HEK293T (cell line): ENCODE measurements at regions not wholly inside any gene's neighbourhood (a gene's known extent, or its start where the extent isn't known, plus 50 kb on each side); places are given as distances from the start of the nearest gene placed in this dataset.

Experiments
- CTCF ChIA-PET: fragments of 350-600 bp; formaldehyde crosslinking; extraction: SDS; loops from one replicate; lab custom pipeline; 2021; ENCODE audit warnings: antibody characterized with exemption, inconsistent platforms; lab: Yijun Ruan, JAX
- POLR2A ChIA-PET: fragments of 350-600 bp; formaldehyde crosslinking; extraction: SDS; loops from one replicate; lab custom pipeline; 2020; ENCODE audit warnings: antibody characterized with exemption, inconsistent platforms; lab: Yijun Ruan, JAX
- DNase-seq: peaks from one replicate; pipeline ENCODE4 v3.0.0; 2012; ENCODE audit warnings: mixed read lengths; ENCODE audit errors: extremely low spot score
- ARNT ChIP-seq: fragments of 450-650 bp; IDR thresholded peaks from 2 replicates; pipeline ENCODE4 v1.6.1; 2017; ENCODE audit warnings: mild to moderate bottlenecking
- BHLHE40 ChIP-seq: fragments of 450-650 bp; IDR thresholded peaks from 2 replicates; pipeline ENCODE4 v1.6.1; 2016; ENCODE audit warnings: mild to moderate bottlenecking, moderate library complexity, borderline replicate concordance
- CTBP1 ChIP-seq: fragments of 450-650 bp; IDR thresholded peaks from 2 replicates; pipeline ENCODE4 v1.6.1; 2016; ENCODE audit warnings: borderline replicate concordance
- ELF4 ChIP-seq: fragments of 450-650 bp; IDR thresholded peaks from 2 replicates; pipeline ENCODE4 v1.6.1; 2017; ENCODE audit warnings: antibody characterized with exemption
- FOXA1 ChIP-seq: fragments of 450-650 bp; IDR thresholded peaks from 2 replicates; pipeline ENCODE4 v1.6.1; 2016; ENCODE audit warnings: mild to moderate bottlenecking
- FOXK2 ChIP-seq: fragments of 450-650 bp; IDR thresholded peaks from 2 replicates; pipeline ENCODE4 v1.6.1; 2016; ENCODE audit warnings: mild to moderate bottlenecking
- FOXM1 ChIP-seq: fragments of 450-650 bp; IDR thresholded peaks from 2 replicates; pipeline ENCODE4 v1.6.1; 2017; ENCODE audit warnings: mild to moderate bottlenecking, borderline replicate concordance
- HDGF ChIP-seq: fragments of 450-650 bp; IDR thresholded peaks from 2 replicates; pipeline ENCODE4 v1.6.1; 2017; ENCODE audit warnings: antibody characterized with exemption, borderline replicate concordance
- L3MBTL2 ChIP-seq: fragments of 450-650 bp; conservative IDR thresholded peaks from 2 replicates; pipeline ENCODE4 v1.6.1; 2016; ENCODE audit warnings: mild to moderate bottlenecking
- LEF1 ChIP-seq: fragments of 450-650 bp; IDR thresholded peaks from 2 replicates; pipeline ENCODE4 v1.6.1; 2017; ENCODE audit warnings: mild to moderate bottlenecking, borderline replicate concordance
- NFRKB ChIP-seq: fragments of 450-650 bp; IDR thresholded peaks from 2 replicates; pipeline ENCODE4 v1.6.1; 2016; ENCODE audit warnings: mild to moderate bottlenecking, moderate library complexity
- SP1 ChIP-seq: fragments of 450-650 bp; IDR thresholded peaks from 2 replicates; pipeline ENCODE4 v1.6.1; 2017
- SUZ12 ChIP-seq: fragments of 450-650 bp; IDR thresholded peaks from 2 replicates; pipeline ENCODE4 v1.6.1; 2016; ENCODE audit warnings: mild to moderate bottlenecking
- TARDBP ChIP-seq: fragments of 450-650 bp; IDR thresholded peaks from 2 replicates; pipeline ENCODE4 v1.6.1; 2016
- ZNF384 ChIP-seq: fragments of 450-650 bp; IDR thresholded peaks from 2 replicates; pipeline ENCODE4 v1.6.1; 2016
- TF ChIP-seq, protein P1 (sequence below): fragments of 450-650 bp; IDR thresholded peaks from 2 replicates; pipeline ENCODE4 v1.6.1; 2016

DNA sequence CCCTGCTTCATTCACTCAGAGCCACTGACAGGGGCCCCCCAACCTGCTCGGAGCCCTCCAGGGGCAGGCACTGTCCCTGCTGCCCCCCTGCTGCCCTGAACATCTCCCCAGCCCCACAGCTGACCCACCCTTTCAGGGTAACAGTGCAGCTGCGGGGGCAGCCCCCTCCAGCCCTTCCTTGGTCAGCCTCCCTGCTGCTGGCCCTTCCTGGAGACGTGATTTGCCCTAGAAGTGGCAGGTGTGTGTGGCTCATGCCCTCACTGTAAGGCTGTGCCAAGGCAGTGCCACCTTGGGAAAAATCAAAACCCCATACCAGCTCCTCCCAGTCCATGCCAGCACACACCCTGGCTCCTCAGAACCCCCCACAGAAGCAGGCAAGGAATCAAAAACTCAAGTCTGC, 184.2 kb upstream of the HDAC4 start:
- ChIA-PET POLR2A (no interaction called here), CTCF (no interaction called here)
- DNase-seq = no peak
- TF ChIP-seq HDGF (no peak), CTBP1 (no peak), FOXM1 (no peak), SP1 (no peak), TARDBP (no peak), SUZ12 (no peak)
- TF ChIP-seq, protein P1, sequence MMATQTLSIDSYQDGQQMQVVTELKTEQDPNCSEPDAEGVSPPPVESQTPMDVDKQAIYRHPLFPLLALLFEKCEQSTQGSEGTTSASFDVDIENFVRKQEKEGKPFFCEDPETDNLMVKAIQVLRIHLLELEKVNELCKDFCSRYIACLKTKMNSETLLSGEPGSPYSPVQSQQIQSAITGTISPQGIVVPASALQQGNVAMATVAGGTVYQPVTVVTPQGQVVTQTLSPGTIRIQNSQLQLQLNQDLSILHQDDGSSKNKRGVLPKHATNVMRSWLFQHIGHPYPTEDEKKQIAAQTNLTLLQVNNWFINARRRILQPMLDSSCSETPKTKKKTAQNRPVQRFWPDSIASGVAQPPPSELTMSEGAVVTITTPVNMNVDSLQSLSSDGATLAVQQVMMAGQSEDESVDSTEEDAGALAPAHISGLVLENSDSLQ = no peak

DNA sequence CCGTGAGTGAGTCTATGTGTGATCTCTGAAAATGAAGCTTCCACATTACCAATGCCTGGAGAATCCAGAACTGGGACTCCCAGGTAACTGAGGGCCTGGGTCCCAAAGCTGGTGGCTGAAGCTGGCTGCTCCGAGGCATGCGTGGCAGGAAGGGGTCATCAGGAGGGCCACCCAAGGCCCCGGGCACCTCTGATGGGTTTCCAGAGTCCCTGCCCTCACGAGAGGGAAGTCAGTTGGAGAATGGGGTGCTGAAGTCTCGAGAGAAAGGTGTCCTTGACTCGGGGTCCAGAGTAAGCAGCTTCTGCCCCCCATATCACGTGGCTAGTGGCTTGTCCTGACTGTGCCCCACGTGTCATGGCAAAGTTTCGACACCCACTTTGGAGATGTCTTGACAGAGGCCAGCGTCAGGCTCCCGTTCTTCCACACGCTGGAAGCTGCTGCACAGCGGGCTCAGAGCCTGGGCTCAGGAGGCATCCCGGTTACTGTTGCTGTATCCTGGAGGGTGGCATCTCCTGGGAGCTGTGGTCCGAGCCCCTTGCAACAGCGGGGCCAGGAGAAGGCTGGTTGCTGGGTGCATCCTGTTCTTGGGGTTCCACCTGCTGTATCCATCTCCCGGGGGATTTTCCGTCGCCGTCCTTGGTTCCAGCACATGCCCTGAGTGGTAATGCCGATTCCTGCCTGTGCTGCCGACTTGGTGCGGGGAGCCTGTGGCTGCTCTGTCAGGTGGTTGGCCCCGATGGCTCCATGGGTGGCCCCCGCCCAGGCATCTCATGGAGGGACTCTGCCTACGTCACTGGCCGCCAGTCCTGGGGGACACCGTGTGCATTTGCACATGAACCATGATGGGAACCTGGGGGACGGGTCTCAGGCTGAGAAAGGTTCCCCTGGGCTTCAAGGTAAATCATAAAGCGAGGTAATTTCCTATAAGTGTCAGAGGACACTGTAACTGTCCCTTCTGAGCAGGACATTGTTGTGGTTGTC, 183.3 kb upstream of the HDAC4 start:
- no peak for TF ChIP-seq FOXM1
- TF ChIP-seq L3MBTL2 = no peak
- no peak for TF ChIP-seq SUZ12
- TF ChIP-seq CTBP1 = no peak
- TF ChIP-seq, protein P1 = no peak
- TF ChIP-seq FOXA1 = no peak
- no peak for TF ChIP-seq ELF4
- no peak for DNase-seq
- ChIA-PET POLR2A (no interaction called here), CTCF (no interaction called here)

DNA sequence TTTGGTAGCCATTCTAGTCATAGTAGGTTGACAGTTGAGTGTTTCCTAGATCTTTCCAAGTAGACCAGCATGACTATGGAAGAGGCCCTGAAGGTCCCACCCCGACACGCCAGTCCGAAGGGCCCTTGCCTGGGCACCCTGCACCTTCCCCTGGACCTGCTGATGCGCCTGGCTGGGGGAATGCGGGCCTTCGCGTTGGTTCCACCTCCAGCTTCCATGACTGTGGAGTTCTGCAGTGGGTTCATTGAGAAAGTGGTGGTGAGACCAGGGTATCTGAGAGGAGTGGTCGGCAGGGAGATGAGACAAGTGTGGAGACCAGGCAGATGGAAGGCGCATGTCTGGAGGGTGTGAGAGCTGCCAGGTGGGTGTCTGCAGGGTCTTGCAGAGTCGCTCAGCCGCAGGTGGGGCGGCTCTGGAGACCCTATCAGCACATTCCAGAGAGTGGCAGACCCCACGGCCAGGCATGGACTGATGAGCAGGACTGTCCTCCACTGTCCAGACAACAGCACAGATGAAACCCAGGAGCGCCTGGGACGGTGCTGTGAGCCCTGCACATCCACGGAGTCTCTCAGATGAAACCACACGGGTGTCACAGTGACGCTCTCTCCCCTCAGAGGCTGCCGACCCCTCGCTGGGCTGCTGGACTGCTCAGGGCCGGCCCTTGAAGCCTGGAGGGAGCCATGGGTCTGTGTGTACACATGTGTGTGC, 182.5 kb upstream of the HDAC4 start:
- DNase-seq = no peak
- ChIA-PET CTCF (no interaction called here), POLR2A (no interaction called here)
- no peak for TF ChIP-seq LEF1
- no peak for TF ChIP-seq FOXA1
- no peak for TF ChIP-seq SP1
- TF ChIP-seq ZNF384 = no peak
- TF ChIP-seq ELF4 = no peak
- TF ChIP-seq FOXK2 = no peak
- no peak for TF ChIP-seq HDGF
- TF ChIP-seq NFRKB = no peak
- TF ChIP-seq FOXM1 = no peak
- TF ChIP-seq TARDBP = no peak
- TF ChIP-seq BHLHE40 = no peak
- no peak for TF ChIP-seq ARNT
- TF ChIP-seq L3MBTL2 = no peak
- TF ChIP-seq SUZ12 = no peak
- no peak for TF ChIP-seq CTBP1
- TF ChIP-seq, protein P1 = no peak

DNA sequence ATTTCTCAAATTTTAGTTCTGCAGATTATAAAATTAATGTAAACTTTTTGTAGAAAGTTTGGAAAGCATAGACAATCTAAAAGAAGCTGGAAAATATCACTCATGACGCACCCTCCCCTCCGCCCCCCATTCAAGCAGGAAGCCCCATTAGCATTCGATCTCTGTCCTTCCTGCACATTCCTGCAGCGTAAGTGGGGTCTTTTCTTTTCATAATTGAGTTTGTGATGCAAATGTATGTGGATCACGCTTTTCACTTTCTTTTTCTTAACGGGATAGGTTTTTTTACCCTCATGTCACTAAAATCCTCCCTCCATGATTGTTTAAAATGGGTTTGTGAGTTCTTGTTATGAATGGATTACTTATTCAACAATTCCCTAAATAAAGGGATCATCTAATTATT, 181.7 kb upstream of the HDAC4 start:
- TF ChIP-seq, protein P1 = no peak
- TF ChIP-seq ZNF384 = no peak
- POLR2A ChIA-PET = no interaction called here
- DNase-seq = no peak
- CTCF ChIA-PET = no interaction called here

DNA sequence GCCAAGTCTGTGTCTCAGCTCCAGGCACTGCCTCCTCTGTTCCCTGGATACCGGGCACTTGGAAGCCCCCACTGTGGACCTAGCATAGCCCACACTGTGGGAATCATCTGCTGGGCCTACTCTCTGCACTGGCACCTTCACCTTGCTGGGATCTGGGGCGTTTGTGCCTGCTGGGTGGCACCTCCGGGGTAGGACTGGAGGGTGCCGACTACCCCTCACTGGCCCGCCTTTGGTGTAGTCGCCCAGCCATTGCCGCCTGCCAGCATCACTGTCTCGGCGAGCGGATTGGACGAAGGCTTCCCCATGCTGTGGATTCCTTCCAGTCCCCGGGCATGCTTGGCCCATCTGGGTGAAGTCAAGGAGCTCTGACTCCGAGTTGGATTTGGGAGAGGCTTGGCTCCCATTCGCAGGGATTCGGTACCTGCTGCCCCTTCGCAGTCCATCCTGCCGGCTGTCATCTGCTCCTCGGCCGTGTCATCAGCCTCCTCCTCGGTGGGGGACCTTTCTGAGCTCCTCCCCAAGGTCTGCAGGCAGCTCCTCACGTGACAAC, 180.6 kb upstream of the HDAC4 start:
- CTCF ChIA-PET = no interaction called here
- no peak for TF ChIP-seq ELF4
- TF ChIP-seq L3MBTL2 = no peak
- no peak for TF ChIP-seq FOXK2
- TF ChIP-seq SUZ12 = no peak
- no peak for TF ChIP-seq CTBP1
- no peak for TF ChIP-seq SP1
- no peak for TF ChIP-seq ZNF384
- TF ChIP-seq ARNT = no peak
- TF ChIP-seq, protein P1 = no peak
- TF ChIP-seq FOXA1 = no peak
- no peak for TF ChIP-seq LEF1
- TF ChIP-seq TARDBP = no peak
- no peak for TF ChIP-seq HDGF
- TF ChIP-seq BHLHE40 = no peak
- no peak for TF ChIP-seq FOXM1
- no peak for TF ChIP-seq NFRKB
- POLR2A ChIA-PET = no interaction called here
- no peak for DNase-seq
